Activated CD4-positive, alpha-beta T cell treated with anti-CD3 and anti-CD28 coated beads for 1 hour (primary cell): ENCODE measurements at regions not wholly inside any gene's neighbourhood (a gene's known extent, or its start where the extent isn't known, plus 50 kb on each side); places are given as distances from the start of the nearest gene placed in this dataset.
"Not testable (repeated sequence)": the region's sequence is repeated elsewhere in the genome, so short reads cannot be mapped to it uniquely, and the experiment has no call there.

Source experiments
- DNase-seq: peaks from one replicate; pipeline ENCODE4 v3.0.0-alpha.2; 2020

GRCh38 chr3:117011687-117012250, 302.2 kb downstream of the TUSC7 start:
- no peak for DNase-seq

DNA sequence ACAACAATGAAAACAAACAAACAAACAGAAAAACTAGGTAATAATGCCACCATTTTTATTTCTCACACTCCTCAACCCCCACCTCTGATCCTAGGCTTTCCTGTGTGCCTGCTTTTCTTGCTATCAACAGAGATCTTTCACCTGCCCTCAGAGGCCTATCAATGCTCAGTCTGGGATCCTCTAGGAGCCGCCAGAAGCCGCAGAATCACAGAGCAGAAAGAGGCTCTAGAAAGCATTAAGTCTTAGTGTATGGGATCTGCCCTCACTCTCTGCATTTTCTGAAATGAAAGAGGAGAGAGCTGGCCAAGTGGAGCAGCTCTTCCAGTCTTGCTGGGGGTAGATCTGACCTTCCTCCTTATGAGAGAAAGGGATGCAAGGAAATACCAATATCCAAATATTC, 306.8 kb downstream of the TUSC7 start:
- DNase-seq = no peak

- DNase-seq = no peak
Measured at GRCh38 chr3:117017135-117017894, 307.7 kb downstream of the TUSC7 start.

GRCh38 chr3:117018655-117019054, 309.1 kb downstream of the TUSC7 start:
- DNase-seq = no peak

DNA sequence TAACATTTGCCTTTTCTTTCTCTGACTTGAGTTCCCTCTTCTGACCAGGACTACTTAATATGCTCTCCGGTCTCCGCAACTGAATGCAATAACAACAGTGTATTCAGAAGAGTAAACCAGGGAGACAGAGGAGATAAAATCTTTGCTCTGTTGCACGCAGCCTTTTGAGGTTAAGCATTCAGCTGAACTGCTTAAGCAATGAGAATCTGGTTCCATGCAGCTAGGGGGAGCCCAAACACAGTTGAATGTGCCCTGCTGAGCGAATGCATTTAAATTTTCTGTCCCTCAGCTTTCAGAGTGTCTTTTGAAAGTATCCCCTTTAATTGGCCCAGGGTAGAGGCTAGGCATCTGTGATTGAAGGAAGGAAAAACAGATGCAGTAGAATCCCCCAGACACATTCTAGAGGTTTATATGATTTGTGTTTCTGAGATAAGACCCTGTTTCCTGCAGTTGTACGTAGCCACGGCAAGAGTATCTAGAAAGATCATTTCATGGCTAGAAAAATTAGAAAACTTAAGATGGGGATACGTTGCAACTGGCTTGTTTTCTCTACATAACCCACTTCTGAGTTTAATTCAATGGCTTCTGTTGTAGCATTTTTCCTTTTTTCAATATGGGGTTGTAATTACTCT, 309.6 kb downstream of the TUSC7 start:
- no peak for DNase-seq

DNA sequence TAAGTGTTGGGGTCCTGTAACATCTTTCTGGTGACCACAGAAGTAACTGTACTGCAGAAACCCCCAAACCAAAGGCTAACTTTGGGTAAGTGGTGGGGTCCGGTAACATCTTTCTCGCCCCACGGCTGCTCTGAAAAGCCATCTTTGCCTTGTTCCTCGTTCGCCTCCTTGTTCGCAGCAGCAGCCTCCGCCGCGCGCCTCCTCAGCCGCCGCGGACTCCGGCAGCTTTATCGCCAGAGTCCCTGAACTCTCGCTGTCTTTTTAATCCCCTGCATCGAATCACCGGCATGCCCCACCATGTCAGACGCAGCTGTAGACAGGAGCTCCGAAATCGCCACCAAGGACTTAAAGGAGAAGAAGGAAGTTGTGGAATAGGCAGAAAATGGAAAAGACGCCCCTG, 316.8 kb downstream of the TUSC7 start:
- DNase-seq = no peak

DNA sequence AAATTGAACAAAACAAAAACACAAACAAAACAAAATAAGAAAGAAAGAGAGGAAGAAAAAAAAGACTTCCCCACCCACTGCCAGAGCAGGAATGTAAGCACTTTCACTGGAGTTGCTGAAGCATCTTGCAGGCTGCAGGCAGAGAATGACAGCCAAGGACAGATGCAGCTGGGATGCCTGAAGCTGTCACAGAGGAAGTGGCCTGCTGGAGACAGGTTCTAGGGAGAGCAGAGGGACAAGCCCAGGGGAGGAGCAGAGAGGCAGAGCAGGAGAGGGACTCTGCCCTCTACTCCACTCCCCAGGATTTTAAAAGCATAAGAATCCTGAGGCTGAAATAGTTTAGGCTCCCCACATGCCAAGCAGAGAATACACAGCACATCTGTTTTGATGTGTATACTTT, 326.2 kb downstream of the TUSC7 start:
- DNase-seq = no peak

DNA sequence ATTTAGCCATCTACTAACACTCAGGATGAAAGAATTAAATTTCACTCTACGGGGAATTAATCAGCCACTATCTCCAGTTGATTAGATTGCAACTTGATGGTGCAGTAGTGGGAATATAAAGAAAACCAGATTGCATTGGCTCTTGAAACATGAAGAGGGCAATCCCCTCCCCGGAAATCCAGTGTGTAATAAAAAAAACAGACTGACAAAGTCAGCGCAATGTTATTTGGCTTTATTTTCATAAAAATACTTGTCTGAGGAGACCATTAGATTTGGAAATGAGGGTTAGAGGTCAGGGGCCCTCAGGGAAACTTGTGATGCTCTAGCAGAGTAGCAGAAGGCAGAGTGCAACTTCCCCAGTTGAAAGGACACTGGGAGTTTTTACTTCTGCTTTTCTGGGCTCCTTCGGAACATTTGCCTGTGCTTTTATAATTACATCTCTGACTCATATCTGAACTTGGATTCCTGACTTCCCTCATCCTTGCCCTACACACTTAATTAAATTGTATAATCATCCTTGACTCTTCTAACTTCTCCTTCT, 326.8 kb downstream of the TUSC7 start:
- DNase-seq = no peak

- DNase-seq = no peak
Measured at GRCh38 chr3:117045143-117045542, 335.6 kb downstream of the TUSC7 start.

GRCh38 chr3:117047951-117048705, 338.5 kb downstream of the TUSC7 start:
- DNase-seq = no peak

GRCh38 chr3:117052395-117052794, 342.8 kb downstream of the TUSC7 start:
- DNase-seq = no peak

DNA sequence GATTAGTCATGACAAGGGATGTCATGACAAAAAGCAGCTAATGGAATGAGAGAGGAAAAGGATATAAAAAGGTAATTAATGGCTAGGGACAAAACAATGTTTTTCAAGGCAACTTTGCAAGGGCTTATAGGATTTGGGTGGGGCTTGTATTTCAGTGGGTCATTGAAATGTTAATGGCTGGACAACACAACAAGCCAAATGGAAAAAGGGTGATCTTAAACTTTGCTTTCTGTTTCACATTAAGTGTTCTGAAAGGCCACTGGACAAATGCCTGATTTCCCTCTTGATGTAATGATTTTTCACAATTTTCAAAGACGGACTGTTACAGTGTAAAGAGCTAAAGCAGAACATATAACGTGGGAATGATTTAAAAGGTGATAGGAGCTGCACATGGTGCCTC, 345.0 kb downstream of the TUSC7 start:
- no peak for DNase-seq

DNA sequence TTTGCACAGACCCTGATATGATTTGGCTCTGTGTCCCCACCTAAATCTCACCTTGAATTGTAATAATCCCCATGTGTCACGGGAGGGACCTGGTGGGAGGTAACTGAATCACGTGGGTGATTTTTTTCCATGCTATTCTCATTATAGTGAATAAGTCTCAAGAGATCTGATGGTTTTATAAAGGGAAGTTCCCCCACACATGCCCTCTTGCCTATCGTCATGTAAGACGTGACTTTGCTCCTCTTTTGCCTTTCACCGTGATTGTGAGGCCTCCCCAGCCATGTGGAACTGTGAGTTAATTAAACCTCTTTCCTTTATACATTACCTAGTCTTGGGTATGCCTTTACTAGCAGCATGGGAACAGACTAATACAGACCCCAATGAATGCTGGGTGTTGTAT, 347.4 kb downstream of the TUSC7 start:
- DNase-seq = not testable (repeated sequence)

- no peak for DNase-seq
Measured at GRCh38 chr3:117059067-117059955, 349.7 kb downstream of the TUSC7 start.

DNA sequence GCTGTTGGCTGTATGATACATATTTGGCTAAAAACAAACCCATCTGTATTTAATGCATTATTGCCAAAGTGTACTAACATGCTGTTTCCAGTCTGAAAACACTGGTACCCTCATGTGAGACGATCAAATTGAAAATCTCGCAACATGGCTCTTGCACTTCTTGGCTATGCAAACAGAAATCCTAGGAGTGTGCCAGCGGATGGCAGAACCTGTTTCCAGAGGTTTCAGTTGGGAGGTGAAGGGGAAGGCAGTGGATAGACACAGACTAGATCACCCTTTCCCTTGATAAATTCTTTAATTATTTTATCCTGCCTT, 350.3 kb downstream of the TUSC7 start:
- DNase-seq = no peak

- no peak for DNase-seq
Measured at GRCh38 chr3:117063930-117064329, 354.4 kb downstream of the TUSC7 start.

- no peak for DNase-seq
Measured at GRCh38 chr3:117068301-117068700, 358.7 kb downstream of the TUSC7 start.

- DNase-seq = no peak
Measured at GRCh38 chr3:117074826-117075225, 365.2 kb downstream of the TUSC7 start.

- no peak for DNase-seq
Measured at GRCh38 chr3:117079997-117080396, 370.4 kb downstream of the TUSC7 start.

GRCh38 chr3:117080872-117081271, 371.3 kb downstream of the TUSC7 start:
- DNase-seq = no peak

GRCh38 chr3:117084277-117084676, 374.7 kb downstream of the TUSC7 start:
- no peak for DNase-seq

DNA sequence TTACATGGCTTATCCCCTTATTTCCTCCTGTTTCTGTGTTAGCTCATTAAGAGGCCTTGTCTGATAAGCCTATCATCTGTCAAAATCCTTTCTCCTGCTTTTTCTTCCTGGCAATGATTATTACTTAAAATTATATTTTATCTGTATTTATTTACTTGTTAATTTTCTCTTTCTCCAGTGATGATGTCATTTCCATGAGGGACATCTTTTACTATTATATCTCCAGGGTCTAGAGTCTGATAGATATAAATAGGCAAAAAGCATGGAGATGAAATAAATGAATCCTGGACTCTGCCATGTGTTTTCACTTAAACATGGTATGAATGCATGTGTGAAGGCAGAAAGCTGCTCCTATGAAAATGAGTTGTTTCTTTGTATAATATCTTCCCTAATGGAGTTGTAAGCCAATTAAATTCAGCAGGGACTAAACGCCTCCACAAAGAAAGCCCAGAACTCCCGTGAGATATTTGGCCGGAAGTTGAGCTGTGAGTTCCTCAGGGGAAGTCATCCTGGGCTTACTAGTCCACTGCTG, 375.2 kb downstream of the TUSC7 start:
- no peak for DNase-seq
